ENCODE measurements at regions not wholly inside any gene's neighbourhood (a gene's known extent, or its start where the extent isn't known, plus 50 kb on each side); places are given as distances from the start of the nearest gene placed in this dataset.

DNA sequence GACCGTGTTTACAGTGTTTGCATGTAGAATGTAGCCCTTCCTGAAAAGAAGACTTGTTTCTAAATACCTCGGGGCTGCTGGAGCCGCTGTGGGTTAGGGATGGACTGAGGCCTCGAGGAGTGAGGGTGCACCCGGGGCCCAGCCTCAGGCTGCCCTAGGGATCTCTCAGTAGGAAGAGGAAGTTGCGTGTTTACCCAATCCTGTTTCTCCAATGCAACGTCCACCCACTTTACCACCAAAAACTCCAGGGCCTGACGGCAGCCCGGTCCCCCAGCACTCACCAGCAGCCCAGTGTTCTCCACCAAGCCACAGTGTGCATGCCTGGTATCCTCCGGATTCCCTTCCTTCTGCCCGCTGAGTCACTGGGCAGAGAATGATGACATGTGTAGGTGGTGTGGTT, 255.8 kb downstream of the GLI2 start:
- no peak for DNase-seq (ENCODE audit: low read depth)

DNA sequence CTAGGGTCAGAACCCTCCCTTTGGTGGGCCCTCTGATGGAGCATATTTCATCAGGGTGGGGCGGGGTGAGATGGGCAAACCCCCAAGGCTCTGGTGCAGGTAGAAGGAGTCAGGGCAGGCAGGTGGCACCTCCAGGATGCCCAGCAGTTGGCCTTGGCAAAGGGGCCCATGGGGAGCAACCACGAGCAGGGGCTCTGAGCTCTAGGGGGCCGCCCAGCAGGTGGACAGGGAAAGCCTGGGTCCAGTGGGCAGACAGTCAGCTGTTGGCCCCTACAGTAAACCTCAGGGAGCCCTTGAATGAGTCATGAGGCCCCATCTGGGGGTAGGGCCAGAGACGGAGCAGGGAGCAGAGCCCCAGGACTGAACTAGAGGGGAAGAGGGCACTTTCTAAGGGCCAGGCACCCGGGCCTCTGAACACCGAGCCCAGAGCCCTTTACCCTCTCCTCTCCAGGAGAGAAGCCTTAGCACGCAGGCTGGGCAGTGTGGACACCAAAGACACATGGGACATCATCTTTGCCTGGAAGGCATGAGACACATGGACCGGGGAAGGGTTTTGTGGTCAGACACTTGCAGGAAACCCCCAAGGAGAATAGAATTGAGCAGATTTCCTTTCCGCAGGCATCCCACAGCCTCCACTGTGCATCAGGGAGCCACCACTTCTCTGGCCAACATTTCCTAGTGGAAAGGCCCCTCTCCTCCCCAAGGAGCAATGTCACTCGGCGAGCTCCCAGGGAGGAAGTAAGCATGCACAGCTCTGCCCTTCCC, 257.3 kb downstream of the GLI2 start:
- DNase-seq (ENCODE audit: low read depth): no peak

DNA sequence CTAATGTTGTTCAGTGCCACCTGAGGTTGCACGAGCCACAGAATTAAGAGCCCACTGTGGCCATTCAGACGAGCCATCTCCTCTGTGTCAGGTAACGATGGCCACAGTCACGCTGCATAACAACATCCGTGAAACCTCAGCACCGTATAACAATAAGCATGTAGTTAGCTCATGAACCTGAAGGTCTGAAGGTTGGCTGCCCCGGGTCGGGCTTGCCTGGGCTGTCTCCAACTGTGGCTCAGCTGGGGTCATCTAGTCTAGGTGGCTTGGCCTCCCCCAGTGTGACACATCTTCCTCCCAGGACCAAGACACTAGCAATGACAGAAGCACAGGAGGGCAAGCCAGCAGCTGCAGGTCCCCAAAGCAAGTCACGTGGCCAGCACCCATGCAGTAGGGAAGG, 258.0 kb downstream of the GLI2 start:
- no peak for DNase-seq (ENCODE audit: low read depth)

DNA sequence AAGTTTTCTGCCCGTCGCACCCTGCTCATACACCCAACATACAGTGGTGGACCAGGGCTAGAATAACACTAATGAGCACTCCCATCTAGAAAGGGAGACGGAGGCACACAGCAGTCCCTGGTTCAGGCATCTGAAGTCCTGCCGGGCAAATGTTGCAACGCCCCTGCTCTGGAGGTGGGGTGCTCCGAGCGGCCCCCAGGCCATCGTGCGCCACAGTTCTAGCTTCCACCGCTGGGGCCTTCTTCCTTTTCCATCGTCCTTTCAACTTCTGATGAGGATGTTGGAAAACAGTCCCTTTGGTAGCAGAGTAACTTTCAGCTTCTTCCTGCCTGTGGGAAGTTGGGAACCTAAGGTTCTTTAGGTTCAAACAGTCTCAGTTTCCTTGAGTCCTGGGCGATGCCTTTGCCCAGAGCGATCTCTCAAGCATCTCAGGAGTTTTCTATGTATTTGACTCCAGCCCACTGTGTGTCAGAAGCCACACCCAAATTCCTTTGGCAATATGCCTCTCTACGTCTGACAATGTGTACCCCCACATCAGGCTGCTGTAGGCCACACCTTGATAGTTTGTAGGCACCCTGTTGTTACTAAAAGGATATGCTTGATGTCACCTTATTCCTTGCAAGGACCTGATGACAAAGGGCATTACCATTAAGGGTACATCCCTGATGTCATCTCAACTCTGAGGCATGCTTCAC, 258.8 kb downstream of the GLI2 start:
- no peak for DNase-seq (ENCODE audit: low read depth)

DNA sequence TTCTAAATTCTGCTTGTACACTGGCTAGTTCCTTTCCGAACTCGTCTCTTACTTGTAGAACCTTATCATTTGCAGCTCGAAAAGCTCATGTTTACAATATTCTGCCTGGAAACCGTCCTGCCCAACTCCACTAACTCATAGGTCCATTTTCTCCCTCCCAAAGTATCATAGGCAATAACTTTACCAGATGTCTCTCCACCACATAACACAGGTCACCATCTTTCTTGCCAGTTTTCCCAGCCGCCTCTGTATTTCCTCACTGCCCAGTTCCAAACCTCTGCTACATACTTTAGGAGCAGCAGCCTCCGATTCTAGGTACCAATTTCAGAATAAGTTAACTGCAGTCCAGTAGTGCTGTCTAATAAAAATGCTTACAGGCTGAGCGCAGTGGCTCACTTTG, 259.5 kb downstream of the GLI2 start:
- DNase-seq (ENCODE audit: low read depth): no peak

DNA sequence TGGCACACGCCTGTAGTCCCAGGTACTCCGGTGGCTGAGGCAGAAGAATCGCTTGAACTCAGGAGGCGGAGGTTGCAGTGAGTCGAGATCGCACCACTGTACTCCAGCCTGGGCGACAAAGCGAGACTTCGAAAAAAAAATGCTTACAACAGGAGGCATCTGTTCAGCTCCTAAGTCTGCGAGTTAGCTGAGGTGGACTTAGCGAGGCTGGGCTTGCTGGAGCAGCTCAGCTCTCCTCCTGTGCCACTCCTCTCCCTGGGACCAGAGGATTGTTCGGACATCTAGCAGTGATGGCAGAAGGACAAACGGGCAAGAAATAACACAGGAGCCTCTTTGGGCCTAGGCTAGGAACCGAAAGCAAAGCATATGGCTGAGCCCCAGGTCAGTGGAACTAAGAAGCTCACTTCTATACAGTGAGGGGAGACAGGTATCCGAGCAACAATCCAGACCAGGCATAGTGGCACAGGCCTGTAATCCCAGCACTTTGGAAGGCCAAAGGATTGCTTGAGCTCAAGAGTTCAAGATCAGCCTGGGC, 260.1 kb downstream of the GLI2 start:
- DNase-seq (ENCODE audit: low read depth): no peak

DNA sequence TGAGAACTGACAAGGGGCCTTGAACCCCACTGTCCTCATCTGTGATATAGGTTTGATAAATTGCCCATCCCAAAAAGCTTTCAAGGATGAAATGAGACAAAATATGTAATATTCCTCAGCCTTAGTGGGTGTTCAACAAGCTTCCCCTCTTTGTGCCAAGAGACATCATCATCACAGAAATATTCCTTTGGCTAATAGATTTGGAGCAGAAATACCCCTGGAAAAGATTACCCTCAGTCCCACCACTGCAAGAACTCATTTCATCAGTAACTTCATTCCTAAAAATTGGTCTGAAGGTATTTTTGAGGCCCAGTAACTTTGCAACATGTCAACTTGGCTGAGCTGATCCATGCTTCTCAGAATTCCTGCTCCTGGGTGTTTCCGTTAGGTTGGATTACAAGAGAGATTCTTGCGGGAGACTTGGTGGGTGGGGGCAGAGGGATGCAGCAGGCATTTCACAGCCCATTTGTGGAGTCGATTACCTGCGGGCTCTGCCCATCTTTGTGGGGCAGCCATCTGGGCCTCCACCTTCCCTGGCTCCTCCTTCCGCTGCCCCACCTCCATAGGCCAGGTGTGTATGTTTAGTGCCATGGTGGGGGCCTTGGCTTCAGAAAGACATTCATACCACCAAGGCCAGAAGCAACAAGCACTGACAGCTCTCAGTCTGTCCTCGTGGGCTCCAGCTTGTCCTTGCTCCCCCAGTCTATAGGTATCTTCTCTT, 263.9 kb downstream of the GLI2 start:
- DNase-seq (ENCODE audit: low read depth): no peak

DNA sequence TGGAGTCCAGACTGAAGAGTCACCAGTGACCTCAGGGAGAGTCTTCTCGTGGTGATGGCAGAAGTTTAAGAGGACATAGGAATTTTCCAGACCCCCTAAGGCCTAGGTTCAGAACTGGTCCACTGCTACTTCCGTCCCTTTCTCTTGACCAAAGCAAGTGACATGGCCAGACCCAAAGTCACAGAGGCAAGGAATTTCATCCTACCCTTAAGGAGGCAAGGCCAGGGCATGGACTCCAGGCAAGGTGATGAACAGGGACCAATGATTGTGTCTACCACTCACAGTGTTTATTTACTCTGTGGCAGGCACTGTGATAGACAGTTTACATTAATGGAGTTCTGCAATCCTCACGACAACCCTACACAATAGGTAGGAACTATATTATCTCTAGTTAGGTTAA, 265.1 kb downstream of the GLI2 start:
- DNase-seq (ENCODE audit: low read depth): no peak

DNA sequence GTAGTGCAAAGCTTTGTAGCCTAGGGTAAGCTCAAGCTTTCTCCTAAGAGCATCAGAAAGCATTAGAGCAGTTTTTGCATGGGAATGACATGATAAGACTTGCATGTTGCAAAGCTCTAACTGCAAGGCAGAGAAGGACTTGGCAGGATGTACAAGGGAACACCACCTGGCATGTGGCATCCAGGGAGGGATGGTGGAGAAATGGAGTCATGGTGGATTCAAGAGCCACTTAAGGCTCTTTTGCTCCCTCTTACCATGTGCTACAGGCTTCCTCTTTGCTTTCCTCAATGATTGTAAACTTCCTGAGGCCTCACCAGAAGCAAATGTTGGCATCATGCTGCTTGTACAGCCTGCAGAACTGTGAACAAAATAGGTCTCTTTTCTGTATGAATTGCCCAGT, 266.0 kb downstream of the GLI2 start:
- no peak for DNase-seq (ENCODE audit: low read depth)

DNA sequence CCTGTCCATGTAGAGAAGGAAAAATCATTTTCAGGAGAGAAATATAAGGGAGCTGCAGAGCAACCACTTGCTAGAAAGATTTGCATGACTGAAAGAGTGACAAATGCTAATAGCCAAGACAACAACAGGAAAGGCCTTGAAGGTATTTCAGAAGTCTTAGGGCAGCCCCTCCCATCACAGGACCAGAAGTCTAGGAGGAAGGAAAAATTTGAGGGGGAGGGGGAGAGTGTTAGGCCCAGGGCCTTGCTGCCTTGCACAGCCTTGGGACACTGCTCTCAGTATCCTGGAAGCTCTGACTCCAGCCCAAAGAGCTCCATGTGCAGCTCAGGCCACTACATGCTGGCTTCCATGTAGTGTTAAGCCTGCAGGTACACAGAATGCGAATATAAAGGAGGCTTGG, 266.9 kb downstream of the GLI2 start:
- no peak for DNase-seq (ENCODE audit: low read depth)

DNA sequence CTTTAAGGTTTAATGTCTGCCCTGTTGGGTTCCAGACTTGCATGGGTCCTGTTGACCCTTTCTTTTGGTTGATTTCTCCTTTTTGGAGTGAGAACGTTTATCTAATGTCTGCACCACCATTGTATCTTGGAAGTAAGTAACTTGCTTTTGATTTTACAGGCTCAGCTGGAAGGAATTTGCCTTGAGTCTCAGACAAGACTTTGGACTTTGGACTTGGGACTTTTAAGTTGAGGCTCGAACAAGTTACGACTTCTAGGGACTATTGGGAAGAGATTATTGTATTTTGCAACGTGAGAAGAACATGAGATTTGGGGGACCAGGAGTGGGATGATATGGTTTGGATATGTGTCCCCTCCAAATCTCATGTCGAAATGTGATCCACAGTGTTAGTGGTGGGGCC, 267.7 kb downstream of the GLI2 start:
- DNase-seq (ENCODE audit: low read depth): no peak

DNA sequence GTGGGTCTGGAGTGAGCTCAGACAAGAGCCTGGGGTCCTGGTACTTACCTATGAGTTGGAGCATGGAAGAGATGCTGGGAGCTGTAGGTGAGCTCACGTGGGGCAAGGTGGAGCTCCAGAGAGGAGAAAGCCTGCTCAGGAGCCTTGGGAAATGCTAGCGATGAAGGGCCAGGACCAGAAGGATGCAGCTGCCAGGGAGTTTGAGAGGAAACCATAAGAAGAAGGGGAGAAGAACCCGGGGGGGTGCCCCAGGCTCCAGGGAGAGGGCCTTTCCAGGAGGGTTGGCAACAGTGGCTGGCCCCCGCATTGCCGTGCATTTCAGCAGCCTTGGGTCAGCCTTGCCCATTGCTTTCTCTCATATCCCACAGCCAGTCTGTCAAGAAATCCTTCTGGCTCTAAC, 268.7 kb downstream of the GLI2 start:
- no peak for DNase-seq (ENCODE audit: low read depth)

DNA sequence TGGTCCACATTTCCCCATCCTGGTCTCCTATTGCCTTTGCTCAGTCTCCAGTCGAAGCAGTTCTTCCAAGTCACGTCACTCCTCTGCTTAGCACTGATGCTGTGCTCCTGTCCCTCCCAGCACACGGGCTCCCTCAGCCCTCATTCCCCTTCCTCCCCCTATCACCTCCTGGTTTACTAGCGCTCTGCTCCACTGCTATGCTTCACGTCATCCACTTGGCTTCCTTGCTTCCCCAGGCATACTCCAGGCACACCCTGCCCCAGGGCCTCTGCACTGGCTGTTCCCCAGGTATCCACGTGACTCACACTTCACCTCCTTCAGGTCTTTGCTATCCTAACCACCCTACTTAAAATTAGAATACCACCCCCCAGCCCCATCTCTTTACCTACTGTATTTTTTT, 269.3 kb downstream of the GLI2 start:
- DNase-seq (ENCODE audit: low read depth): no peak

DNA sequence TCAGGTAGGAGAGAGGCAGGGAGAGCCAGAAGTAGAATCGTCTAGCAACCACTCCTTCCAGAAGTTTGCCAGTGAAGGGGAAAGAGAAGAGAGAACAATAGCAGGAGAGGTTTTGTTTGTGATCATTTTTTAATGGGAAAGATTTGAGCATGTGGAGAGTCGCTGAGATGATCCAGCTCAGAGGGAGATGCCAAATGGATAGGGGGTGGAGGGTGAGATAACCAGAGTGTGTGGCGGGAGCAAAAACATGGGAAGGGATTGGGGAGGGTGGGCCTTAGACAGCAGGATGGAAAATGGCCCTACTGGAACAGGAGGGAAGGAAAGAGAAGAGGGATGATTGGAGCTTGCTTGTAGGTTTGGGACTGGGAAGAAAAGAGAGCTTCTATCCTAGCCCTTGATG, 269.8 kb downstream of the GLI2 start:
- no peak for DNase-seq (ENCODE audit: low read depth)

DNA sequence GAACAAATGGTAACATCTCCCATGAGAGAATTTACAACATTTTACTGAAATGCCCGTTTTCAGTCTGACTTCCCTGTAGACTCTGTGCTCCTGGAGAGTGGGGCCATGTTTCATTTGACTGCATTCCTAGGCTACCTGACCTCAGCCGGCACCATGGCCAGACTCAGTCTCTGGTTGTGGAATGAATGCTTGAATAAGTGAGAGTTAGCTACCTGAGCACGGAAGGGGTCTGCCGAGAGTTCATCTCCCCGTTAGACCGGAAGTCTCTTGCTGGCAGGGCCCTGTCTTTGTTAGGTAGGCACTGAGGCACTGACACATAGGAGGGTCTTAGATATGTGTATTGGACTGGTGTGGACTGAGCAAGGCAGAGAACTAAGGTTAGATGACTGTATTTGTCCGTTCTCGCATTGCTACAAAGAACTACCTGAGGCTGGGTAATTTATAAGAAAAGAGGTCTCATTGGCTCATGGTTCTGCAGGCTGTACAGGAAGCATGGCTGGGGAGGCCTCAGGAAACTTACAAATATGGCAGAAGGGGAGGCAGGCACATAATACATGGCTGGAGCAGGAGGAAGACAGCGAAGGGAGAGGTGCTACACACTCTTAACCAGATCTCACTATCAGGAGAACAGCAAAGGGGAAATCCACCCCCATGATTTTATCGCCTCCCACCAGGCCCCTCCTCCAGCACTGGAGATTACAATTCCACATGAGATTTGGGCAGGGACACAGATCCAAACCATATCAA, 271.2 kb downstream of the GLI2 start:
- DNase-seq (ENCODE audit: low read depth): no peak

DNA sequence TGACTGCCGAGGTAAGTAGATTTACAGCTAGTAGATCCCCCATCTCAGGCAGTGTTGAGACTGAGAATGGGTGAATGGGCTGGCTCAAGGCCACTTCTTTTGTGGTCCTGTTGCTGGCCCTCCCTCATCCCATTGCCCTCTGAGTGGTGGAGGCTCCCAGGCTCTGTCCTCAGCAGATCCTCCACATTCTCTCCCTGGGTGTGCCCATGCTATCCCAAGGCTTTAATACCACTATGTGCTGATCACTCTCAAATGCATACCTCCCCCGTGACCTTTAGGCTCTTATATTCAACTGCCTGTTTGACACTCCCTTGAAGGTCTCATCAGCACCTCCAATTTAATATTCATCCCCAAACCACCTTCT, 271.8 kb downstream of the GLI2 start:
- no peak for DNase-seq (ENCODE audit: low read depth)

DNA sequence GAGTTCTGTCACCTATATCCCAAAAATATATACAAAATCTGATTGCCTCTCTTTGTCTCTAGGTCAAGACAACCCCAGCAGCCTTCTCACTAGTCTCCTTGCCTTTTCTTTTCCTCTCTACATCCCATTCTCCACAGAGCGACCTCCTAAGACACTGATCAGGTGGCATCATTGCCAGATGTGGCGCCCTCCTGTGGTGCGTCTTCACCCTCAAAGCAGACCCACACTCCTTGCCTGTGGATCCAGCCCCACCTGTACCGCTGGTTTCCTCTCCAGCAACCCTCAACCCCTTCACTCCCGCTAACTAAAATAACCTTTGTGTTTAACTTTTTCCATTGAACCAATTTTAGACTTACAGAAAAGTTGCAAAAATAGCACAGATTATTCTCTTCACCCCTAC, 273.3 kb downstream of the GLI2 start:
- no peak for DNase-seq (ENCODE audit: low read depth)

DNA sequence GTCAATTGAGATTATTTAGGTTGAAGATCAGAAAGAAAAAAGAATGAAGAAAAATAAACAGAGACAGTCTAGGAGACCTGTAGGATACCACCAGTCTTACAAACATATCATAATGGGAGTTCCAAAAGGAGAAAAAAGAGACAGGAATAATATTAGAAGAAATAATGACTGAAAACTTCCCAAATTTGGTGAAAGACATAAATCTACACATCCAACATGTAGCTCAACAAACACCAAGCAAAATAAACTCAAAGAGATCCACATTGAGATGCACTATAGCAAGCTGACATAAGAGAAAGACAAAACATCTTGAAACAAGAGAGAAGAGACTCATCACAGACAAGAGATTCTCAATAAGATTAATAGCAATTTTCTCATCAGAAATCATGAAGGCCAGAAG, 274.0 kb downstream of the TFCP2L1 start:
- no peak for DNase-seq (ENCODE audit: low read depth)

DNA sequence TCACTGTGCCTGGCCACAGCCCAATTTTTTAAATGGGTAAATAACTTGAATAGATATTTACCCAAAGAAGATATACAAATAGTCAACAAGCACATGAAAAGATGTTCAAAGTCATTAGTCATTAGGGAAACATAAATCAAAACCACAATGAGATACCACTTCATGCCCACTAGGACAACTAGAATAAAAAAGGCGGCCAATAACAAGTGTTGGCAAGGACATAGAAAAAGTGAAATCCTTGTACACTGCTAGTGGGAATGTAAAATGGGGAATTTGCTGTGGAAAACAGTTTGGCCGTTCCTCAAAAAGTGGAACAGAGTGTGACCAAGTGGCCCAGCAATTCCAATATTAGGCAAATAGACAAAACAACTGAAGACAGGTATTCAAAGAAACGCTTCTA, 270.1 kb downstream of the TFCP2L1 start:
- no peak for DNase-seq (ENCODE audit: low read depth)

DNA sequence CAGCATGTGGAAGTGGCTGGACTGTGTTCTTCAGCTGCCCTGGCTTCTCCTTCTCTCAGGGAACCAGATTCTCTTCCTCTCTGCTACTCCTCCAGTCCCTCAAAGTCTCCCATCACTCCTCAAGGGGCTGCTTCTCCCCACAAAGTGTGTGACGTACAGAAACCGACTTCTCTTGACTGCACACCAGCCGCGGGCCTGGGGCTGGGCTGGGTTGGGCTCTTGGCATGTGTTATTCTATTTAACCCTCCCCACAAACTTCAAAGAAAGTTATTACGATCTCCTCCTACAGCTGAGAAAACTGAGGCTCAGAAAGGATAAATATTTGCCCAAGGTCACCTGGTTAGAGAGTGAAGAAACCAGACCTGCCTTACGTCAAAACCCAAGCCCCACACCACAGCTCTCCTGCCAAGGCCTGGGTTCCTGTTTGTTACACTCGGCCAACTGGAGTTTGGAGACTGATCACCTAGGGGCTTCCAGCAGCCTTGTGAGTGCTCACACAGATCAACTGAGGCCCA, 269.0 kb downstream of the TFCP2L1 start:
- no peak for DNase-seq (ENCODE audit: low read depth)

DNA sequence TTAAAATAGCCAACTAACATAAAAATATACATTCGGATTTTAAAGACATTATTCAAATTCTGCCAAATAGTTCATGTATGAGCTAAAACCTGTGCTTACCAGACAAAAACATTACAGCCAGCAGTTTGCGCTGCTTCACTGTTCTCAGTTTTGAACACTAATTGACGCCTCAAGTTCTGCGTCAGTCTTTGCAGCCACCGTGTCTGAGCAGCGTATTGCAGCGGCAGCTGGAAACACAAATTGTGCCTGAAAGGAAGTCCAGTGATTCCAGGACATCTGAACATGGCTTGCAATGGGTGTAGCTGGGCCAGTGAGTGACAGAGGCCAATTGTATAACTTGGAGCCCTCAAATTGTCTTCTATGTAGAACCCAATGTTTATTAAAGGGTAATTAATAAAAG, 267.6 kb downstream of the TFCP2L1 start:
- no peak for DNase-seq (ENCODE audit: low read depth)

Data from GM04504 (cell line).